MM.1S (cell line): ENCODE measurements at regions not wholly inside any gene's neighbourhood (a gene's known extent, or its start where the extent isn't known, plus 50 kb on each side); places are given as distances from the start of the nearest gene placed in this dataset.

Source experiments
- DNase-seq: peaks from one replicate; pipeline ENCODE4 v3.0.0-alpha.2; 2015
- H2AFZ ChIP-seq: fragments of 300-600 bp; sonication (generic); 2 replicates; pipeline ENCODE4 v1.6.0; 2016; ENCODE audit warnings: antibody characterized with exemption, low read length
- H3F3A ChIP-seq: fragments of 300-600 bp; sonication (generic); 2 replicates; pipeline ENCODE4 v1.6.1; 2016; ENCODE audit warnings: mild to moderate bottlenecking, antibody characterized with exemption, low read length, moderate library complexity, mixed read lengths; ENCODE audit not compliant: insufficient read depth
- H3K27ac ChIP-seq: fragments of 300-600 bp; sonication (generic); 2 replicates; pipeline ENCODE4 v1.5.1; 2016; ENCODE audit warnings: mild to moderate bottlenecking, low read length
- H3K27me3 ChIP-seq: fragments of 300-600 bp; sonication (generic); replicated peaks from 2 replicates; pipeline ENCODE4 v1.6.0; 2016; ENCODE audit warnings: low read length; ENCODE audit not compliant: insufficient read depth
- H3K36me3 ChIP-seq: fragments of 300-600 bp; sonication (generic); replicated peaks from 2 replicates; pipeline ENCODE4 v1.6.1; 2016; ENCODE audit warnings: mild to moderate bottlenecking, low read length, mixed read lengths; ENCODE audit not compliant: insufficient read depth
- H3K4me1 ChIP-seq: fragments of 300-600 bp; sonication (generic); 2 replicates; pipeline ENCODE4 v1.6.1; 2016; ENCODE audit warnings: low read length, mixed read lengths
- H3K4me2 ChIP-seq: fragments of 300-600 bp; sonication (generic); 2 replicates; pipeline ENCODE4 v1.6.0; 2016; ENCODE audit warnings: low read depth, low read length
- H3K4me3 ChIP-seq: fragments of 300-600 bp; sonication (generic); 2 replicates; pipeline ENCODE4 v1.5.1; 2016; ENCODE audit warnings: low read length, mixed read lengths
- H3K79me2 ChIP-seq: fragments of 300-600 bp; sonication (generic); 2 replicates; pipeline ENCODE4 v1.6.1; 2016; ENCODE audit warnings: mixed run types, low read length, mixed read lengths
- H3K9ac ChIP-seq: fragments of 300-600 bp; sonication (generic); 2 replicates; pipeline ENCODE4 v1.6.1; 2016; ENCODE audit warnings: low read length, mixed read lengths
- H3K9me2 ChIP-seq: fragments of 300-600 bp; sonication (generic); replicated peaks from 2 replicates; pipeline ENCODE4 v1.6.1; 2016; ENCODE audit warnings: mild to moderate bottlenecking, low read length, mixed read lengths; ENCODE audit not compliant: insufficient read depth
- H3K9me3 ChIP-seq: fragments of 300-600 bp; sonication (generic); replicated peaks from 2 replicates; pipeline ENCODE4 v1.6.1; 2016; ENCODE audit warnings: mild to moderate bottlenecking, low read length, mixed read lengths; ENCODE audit not compliant: insufficient read depth
- H4K20me1 ChIP-seq: fragments of 300-600 bp; sonication (generic); 2 replicates; pipeline ENCODE4 v1.6.1; 2016; ENCODE audit warnings: mild to moderate bottlenecking, low read length, moderate library complexity, mixed read lengths; ENCODE audit not compliant: insufficient read depth
- CTCF ChIP-seq: fragments of 300-600 bp; sonication (generic); IDR thresholded peaks from 2 replicates; pipeline ENCODE4 v1.5.1; 2016; ENCODE audit warnings: antibody characterized with exemption, low read length, mixed read lengths
- EZH2 ChIP-seq: fragments of 300-600 bp; sonication (generic); optimal IDR thresholded peaks from 2 replicates; pipeline ENCODE3; 2017; ENCODE audit warnings: low read depth, mild to moderate bottlenecking, antibody characterized with exemption, low read length, mixed read lengths
- EZH2phosphoT487 ChIP-seq: fragments of 300-600 bp; sonication (generic); IDR thresholded peaks from 2 replicates; pipeline ENCODE4 v1.6.1; 2018; ENCODE audit warnings: antibody characterized with exemption, low read length

GRCh38 chr13:55000844-55001243 is 1972.2 kb downstream of the OLFM4 start:
- Histone ChIP-seq H2AFZ (no peak overlapping the region), H4K20me1 (no peaks in the 10 kb centered on the region), H3K27ac (no peak overlapping the region), H3K9me3 (no peaks in the 10 kb centered on the region), H3K79me2 (no peaks in the 10 kb centered on the region), H3K4me1 (no peaks in the 10 kb centered on the region), H3K4me2 (no peak overlapping the region), H3K27me3 (no peaks in the 10 kb centered on the region), H3F3A (no peaks in the 10 kb centered on the region), H3K9ac (no peak overlapping the region), H3K9me2 (no peaks in the 10 kb centered on the region), H3K36me3 (no peaks in the 10 kb centered on the region), H3K4me3 (no peak overlapping the region)
- DNase-seq: no peak
- TF ChIP-seq EZH2: no peak
- TF ChIP-seq CTCF: no peak
- TF ChIP-seq EZH2phosphoT487: no peak

- H3K27me3 ChIP-seq: no peaks in the 10 kb centered on the region
- H3K79me2 ChIP-seq: no peaks in the 10 kb centered on the region
- no peaks in the 10 kb centered on the region for H4K20me1 ChIP-seq
- no peaks in the 10 kb centered on the region for H3F3A ChIP-seq
- no peak overlapping the region for H3K4me2 ChIP-seq
- H3K27ac ChIP-seq: no peak overlapping the region
- no peak for DNase-seq
- no peak overlapping the region for H2AFZ ChIP-seq
- H3K9me3 ChIP-seq: no peaks in the 10 kb centered on the region
- H3K4me3 ChIP-seq: no peak overlapping the region
- no peaks in the 10 kb centered on the region for H3K36me3 ChIP-seq
- no peaks in the 10 kb centered on the region for H3K9me2 ChIP-seq
- H3K4me1 ChIP-seq: no peaks in the 10 kb centered on the region
- TF ChIP-seq EZH2phosphoT487 (no peak), EZH2 (no peak)
- no peak overlapping the region for H3K9ac ChIP-seq
Measured at GRCh38 chr13:55001881-55002280, 1973.3 kb downstream of the OLFM4 start.

GRCh38 chr13:55007681-55008080 is 1979.1 kb downstream of the OLFM4 start:
- Histone ChIP-seq H3K79me2 (no peaks in the 10 kb centered on the region), H3F3A (no peaks in the 10 kb centered on the region), H3K27ac (no peak overlapping the region), H3K4me2 (no peak overlapping the region), H3K36me3 (no peaks in the 10 kb centered on the region), H3K4me1 (no peaks in the 10 kb centered on the region), H3K4me3 (no peak overlapping the region), H3K9me2 (no peaks in the 10 kb centered on the region), H3K27me3 (no peaks in the 10 kb centered on the region), H4K20me1 (no peaks in the 10 kb centered on the region), H2AFZ (no peak overlapping the region), H3K9ac (no peak overlapping the region), H3K9me3 (no peaks in the 10 kb centered on the region)
- no peak for TF ChIP-seq EZH2
- TF ChIP-seq CTCF: no peak
- no peak for TF ChIP-seq EZH2phosphoT487
- DNase-seq: no peak

GRCh38 chr13:55013051-55013450 is 1984.4 kb downstream of the OLFM4 start:
- Histone ChIP-seq H3K36me3 (no peaks in the 10 kb centered on the region), H3K9ac (no peak overlapping the region), H3K79me2 (no peaks in the 10 kb centered on the region), H3K4me3 (no peak overlapping the region), H3K4me1 (no peaks in the 10 kb centered on the region), H4K20me1 (no peaks in the 10 kb centered on the region), H3K9me3 (no peaks in the 10 kb centered on the region), H3K27ac (no peak overlapping the region), H2AFZ (no peak overlapping the region), H3K4me2 (no peak overlapping the region), H3K27me3 (no peaks in the 10 kb centered on the region), H3F3A (no peaks in the 10 kb centered on the region), H3K9me2 (no peaks in the 10 kb centered on the region)
- no peak for DNase-seq
- TF ChIP-seq EZH2phosphoT487: no peak
- no peak for TF ChIP-seq CTCF
- no peak for TF ChIP-seq EZH2
